ENCODE measurements at regions not wholly inside any gene's neighbourhood (a gene's known extent, or its start where the extent isn't known, plus 50 kb on each side); places are given as distances from the start of the nearest gene placed in this dataset.

DNA sequence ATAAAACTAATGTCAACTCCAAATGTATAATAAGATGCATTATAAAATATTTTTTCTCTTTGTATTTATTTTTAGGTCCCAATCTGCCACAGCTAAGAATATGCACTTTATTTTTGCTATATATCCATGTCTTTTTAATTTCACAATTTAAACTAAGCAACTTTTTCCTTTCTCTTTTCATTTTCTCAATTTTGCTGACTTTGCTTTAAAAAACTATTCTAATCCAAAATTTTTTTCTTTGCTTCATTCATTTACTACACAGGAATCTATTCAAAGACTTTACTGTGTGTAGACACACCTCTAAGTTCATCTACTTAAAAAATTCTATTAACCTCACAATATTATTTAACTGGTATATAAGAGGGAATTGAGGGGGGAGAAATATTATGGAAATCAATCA, 201.9 kb downstream of the ADGRA3 start:
- H3K27ac ChIP-seq (ENCODE audit: low read depth in 1 of 2, low read length in 2 of 2) = no peak overlapping the region
- H3K9me3 ChIP-seq (ENCODE audit: control insufficient read depth in 1 of 2, insufficient read depth in 1 of 2, low read length in 2 of 2) = peaks cover 0 to 5% of the 10 kb centered on the region in 2 experiments
- Mint-ChIP-seq H3K27ac (no peak overlapping the region), H3K9me3 (peaks cover 3% of the 10 kb centered on the region), H3K4me1 (ENCODE audit: low read depth) (no peaks in the 10 kb centered on the region), H3K4me3 (no peak overlapping the region), H3K36me3 (ENCODE audit: low read depth) (no peaks in the 10 kb centered on the region), H3K27me3 (no peaks in the 10 kb centered on the region)
- ChIA-PET CTCF (no interaction called here), POLR2A (no interaction called here)
- DNase-seq = no peak
- no peaks in the 10 kb centered on the region for H3K36me3 ChIP-seq (ENCODE audit: insufficient read depth, low read length)
- TF ChIP-seq, protein P1, sequence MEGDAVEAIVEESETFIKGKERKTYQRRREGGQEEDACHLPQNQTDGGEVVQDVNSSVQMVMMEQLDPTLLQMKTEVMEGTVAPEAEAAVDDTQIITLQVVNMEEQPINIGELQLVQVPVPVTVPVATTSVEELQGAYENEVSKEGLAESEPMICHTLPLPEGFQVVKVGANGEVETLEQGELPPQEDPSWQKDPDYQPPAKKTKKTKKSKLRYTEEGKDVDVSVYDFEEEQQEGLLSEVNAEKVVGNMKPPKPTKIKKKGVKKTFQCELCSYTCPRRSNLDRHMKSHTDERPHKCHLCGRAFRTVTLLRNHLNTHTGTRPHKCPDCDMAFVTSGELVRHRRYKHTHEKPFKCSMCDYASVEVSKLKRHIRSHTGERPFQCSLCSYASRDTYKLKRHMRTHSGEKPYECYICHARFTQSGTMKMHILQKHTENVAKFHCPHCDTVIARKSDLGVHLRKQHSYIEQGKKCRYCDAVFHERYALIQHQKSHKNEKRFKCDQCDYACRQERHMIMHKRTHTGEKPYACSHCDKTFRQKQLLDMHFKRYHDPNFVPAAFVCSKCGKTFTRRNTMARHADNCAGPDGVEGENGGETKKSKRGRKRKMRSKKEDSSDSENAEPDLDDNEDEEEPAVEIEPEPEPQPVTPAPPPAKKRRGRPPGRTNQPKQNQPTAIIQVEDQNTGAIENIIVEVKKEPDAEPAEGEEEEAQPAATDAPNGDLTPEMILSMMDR (IDR thresholded peaks at IDR 0.05) = no peak
- H3K4me1 ChIP-seq (ENCODE audit: insufficient read depth, low read length) = no peaks in the 10 kb centered on the region
- intact Hi-C loops (cut with DNase I, micrococcal nuclease) = no loop called here
- H3K4me3 ChIP-seq (ENCODE audit: low read length) = no peak overlapping the region
- ATAC-seq (ENCODE audit: poor library complexity) = no peak
- H3K27me3 ChIP-seq (ENCODE audit: control insufficient read depth in 1 of 2, insufficient read depth in 2 of 2, low read length in 2 of 2) = no peaks in the 10 kb centered on the region

DNA sequence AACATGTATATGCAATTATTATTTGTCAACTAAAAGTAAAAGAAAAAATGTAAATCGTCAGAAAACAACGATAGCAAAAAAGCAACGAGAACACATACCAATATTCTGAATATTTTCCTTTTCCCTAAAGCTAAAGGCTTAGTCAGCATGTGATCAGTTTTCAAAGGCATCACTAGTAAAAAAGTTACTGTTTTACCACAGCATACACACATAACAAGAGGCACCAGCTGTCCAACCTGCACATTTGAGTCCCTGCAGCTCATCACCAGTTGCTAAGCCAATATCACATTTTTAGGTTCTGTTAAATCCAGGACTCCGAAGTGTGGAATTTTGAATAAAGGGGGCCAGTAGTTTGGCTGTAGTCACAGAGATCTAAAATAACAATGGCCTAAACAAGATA, 203.8 kb downstream of the ADGRA3 start:
- DNase-seq = no peak
- Mint-ChIP-seq H3K36me3 (ENCODE audit: low read depth) (no peaks in the 10 kb centered on the region), H3K27me3 (no peaks in the 10 kb centered on the region), H3K4me3 (no peak overlapping the region), H3K27ac (no peak overlapping the region), H3K9me3 (peaks cover 3% of the 10 kb centered on the region), H3K4me1 (ENCODE audit: low read depth) (no peaks in the 10 kb centered on the region)
- TF ChIP-seq, protein P1 (IDR thresholded peaks at IDR 0.05) = no peak
- Histone ChIP-seq H3K4me1 (ENCODE audit: insufficient read depth, low read length) (no peaks in the 10 kb centered on the region), H3K27ac (ENCODE audit: low read depth in 1 of 2, low read length in 2 of 2) (no peak overlapping the region), H3K36me3 (ENCODE audit: insufficient read depth, low read length) (no peaks in the 10 kb centered on the region), H3K4me3 (ENCODE audit: low read length) (no peak overlapping the region), H3K27me3 (ENCODE audit: control insufficient read depth in 1 of 2, insufficient read depth in 2 of 2, low read length in 2 of 2) (no peaks in the 10 kb centered on the region), H3K9me3 (ENCODE audit: control insufficient read depth in 1 of 2, insufficient read depth in 1 of 2, low read length in 2 of 2) (peaks cover 0 to under 1% of the 10 kb centered on the region in 2 experiments)
- intact Hi-C loops (cut with DNase I, micrococcal nuclease) = no loop called here
- POLR2A ChIA-PET = no interaction called here
- CTCF ChIA-PET = no interaction called here
- ATAC-seq (ENCODE audit: poor library complexity) = no peak

DNA sequence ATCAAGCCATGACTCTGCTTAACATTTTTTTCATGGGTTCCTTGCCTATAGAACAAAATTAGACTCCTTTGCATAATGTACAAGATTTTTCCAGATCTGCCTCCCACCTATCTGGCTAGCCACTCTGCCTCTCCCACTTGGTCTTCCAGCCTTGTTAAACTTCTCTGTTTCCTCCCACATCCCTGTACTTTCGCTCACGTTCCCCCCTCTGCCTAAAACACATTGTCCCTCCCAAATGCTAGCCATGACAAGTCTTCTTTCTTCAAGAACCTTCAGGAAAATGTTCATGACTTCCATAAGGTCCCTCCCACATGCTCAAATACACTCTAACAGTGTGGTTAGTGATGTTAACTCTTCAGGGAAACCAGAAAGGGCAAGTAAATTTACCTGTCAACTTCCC, 214.6 kb downstream of the ADGRA3 start:
- ChIA-PET CTCF (no interaction called here), POLR2A (no interaction called here)
- H3K4me1 Mint-ChIP-seq (ENCODE audit: low read depth) = no peaks in the 10 kb centered on the region
- TF ChIP-seq, protein P1 (IDR thresholded peaks at IDR 0.05) = no peak
- intact Hi-C loops (cut with DNase I, micrococcal nuclease) = no loop called here
- Histone ChIP-seq H3K36me3 (ENCODE audit: insufficient read depth, low read length) (no peaks in the 10 kb centered on the region), H3K4me1 (ENCODE audit: insufficient read depth, low read length) (no peaks in the 10 kb centered on the region), H3K4me3 (ENCODE audit: low read length) (no peak overlapping the region), H3K27ac (ENCODE audit: low read depth in 1 of 2, low read length in 2 of 2) (no peak overlapping the region), H3K27me3 (ENCODE audit: control insufficient read depth in 1 of 2, insufficient read depth in 2 of 2, low read length in 2 of 2) (no peaks in the 10 kb centered on the region), H3K9me3 (ENCODE audit: control insufficient read depth in 1 of 2, insufficient read depth in 1 of 2, low read length in 2 of 2) (peaks cover 4 to 11% of the 10 kb centered on the region in 2 experiments)
- H3K9me3 Mint-ChIP-seq = peaks cover 23% of the 10 kb centered on the region
- DNase-seq = no peak
- no peaks in the 10 kb centered on the region for H3K36me3 Mint-ChIP-seq (ENCODE audit: low read depth)
- H3K27me3 Mint-ChIP-seq = no peaks in the 10 kb centered on the region
- no peak for ATAC-seq (ENCODE audit: poor library complexity)
- no peak overlapping the region for H3K27ac Mint-ChIP-seq
- H3K4me3 Mint-ChIP-seq = no peak overlapping the region

Measured in CD4-positive, alpha-beta T cell (primary cell).